HG02885 (cell line): ENCODE measurements at regions not wholly inside any gene's neighbourhood (a gene's known extent, or its start where the extent isn't known, plus 50 kb on each side); places are given as distances from the start of the nearest gene placed in this dataset.

Experiments used
- ATAC-seq: cut with Tn5 transposase; IDR thresholded peaks from one replicate; pipeline ENCODE4 v1.9.1; 2021; ENCODE audit warnings: mild to moderate bottlenecking; ENCODE audit not compliant: unreplicated experiment, poor library complexity

- no peak for ATAC-seq
Observed at GRCh38 chr12:82174936-82175335, 183.3 kb downstream of the CCDC59 start.

- no peak for ATAC-seq
Observed at GRCh38 chr12:82174383-82174782, 183.8 kb downstream of the CCDC59 start.

GRCh38 chr12:82149045-82149444, 209.1 kb downstream of the CCDC59 start:
- ATAC-seq = no peak

GRCh38 chr12:82146740-82147139, 211.4 kb downstream of the CCDC59 start:
- no peak for ATAC-seq

DNA sequence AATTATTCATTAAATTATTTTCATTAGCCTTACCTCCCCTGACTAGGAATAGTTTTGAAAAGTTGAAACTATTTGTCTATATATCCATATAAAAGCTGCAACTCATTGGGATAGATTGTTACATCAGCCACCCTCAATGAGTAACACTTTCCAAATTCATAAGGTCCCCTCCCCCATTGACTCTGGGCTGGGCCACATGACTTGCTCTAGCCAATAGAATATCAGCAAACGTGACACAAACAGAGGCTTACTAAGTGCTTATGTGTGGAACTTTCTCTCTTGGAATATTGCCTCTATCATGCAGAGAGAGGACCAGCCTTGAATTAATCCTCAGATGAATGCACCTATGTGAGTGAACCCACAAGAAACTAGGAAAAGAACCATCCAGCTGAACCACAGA, 213.7 kb downstream of the CCDC59 start:
- no peak for ATAC-seq

DNA sequence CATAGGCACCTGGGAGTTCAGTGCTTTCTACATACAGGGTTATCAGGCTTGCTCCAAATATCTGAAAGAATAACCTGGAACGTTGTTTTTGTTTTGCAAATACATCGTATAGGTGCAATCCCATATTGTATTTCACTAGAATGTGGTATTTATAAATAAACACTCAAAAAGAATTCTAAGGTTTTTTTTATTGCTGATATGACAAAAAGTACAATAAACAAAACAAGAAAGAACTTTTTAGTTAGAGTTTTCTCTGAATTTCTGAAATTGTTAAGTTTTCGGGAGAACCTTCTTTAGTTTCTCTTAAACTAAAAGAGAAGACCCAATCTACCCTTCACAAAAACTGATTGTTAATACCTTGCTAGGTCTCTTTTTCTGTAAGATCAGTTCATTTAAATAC, 225.8 kb downstream of the CCDC59 start:
- no peak for ATAC-seq

DNA sequence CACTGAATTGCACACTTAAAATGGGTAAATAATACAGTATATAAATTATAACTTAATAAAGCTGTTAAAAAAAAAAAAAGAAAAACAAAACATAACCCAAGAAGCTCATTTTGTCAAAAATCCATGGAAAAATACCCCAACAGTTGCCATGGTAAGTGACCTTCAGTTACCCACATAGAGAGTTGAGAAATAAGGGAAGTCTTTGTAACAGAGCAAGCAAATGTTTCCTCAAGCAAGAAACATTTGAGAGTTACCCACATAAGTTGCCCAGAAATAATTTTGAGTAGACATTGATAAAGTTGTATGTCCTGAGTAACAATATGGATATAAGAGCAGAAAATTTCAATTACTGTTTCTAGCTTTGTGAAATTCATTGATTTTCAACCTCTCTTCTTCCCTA, 227.4 kb downstream of the CCDC59 start:
- no peak for ATAC-seq

- no peak for ATAC-seq
Observed at GRCh38 chr12:82124711-82125380, 233.3 kb downstream of the CCDC59 start.

- ATAC-seq = no peak
Observed at GRCh38 chr12:82121545-82121944, 236.6 kb downstream of the CCDC59 start.

DNA sequence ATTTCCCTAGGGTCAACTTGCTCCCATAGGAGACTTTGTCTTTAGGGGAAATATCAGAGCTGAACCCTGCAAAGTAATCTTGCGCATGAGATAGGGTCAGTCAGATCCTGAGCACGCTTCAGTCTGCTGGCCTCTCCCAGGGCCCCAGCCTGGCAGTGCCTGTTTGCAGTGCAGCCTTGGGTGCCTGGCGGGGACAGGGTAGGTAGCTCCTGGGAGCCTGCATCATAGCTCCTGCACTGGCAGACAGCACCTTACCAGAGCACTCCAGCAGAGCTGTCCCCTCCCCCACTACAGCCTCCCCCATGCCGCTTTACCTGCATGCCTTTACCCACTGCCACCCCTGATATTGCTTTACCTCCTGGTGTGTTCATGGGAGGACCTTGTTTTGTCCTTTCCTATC, 237.3 kb downstream of the CCDC59 start:
- no peak for ATAC-seq

DNA sequence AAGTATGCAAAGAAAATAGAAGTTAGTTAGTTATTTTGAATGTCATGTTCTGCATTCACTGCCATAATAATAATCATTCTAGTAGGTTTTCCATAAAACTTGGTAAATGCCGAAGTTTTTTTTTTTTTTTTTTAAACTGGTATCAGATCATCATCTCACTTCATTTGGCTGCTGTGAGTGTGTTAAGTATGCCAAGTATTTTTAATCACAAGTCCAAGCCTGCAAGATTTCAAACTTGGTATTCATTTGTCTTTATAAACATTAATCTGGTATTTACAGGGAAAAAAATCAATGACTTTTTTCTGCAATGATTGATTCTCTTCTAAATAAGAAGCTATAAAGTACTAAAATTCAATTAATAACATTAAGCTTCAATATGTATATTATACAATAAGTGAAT, 248.9 kb downstream of the CCDC59 start:
- no peak for ATAC-seq

- no peak for ATAC-seq
Observed at GRCh38 chr12:82108615-82109014, 249.6 kb downstream of the CCDC59 start.

GRCh38 chr12:82099216-82099615, 259.0 kb downstream of the CCDC59 start:
- no peak for ATAC-seq

GRCh38 chr12:82097877-82098276, 260.3 kb downstream of the CCDC59 start:
- ATAC-seq = no peak

GRCh38 chr12:82097438-82097837, 260.7 kb downstream of the CCDC59 start:
- ATAC-seq = no peak

DNA sequence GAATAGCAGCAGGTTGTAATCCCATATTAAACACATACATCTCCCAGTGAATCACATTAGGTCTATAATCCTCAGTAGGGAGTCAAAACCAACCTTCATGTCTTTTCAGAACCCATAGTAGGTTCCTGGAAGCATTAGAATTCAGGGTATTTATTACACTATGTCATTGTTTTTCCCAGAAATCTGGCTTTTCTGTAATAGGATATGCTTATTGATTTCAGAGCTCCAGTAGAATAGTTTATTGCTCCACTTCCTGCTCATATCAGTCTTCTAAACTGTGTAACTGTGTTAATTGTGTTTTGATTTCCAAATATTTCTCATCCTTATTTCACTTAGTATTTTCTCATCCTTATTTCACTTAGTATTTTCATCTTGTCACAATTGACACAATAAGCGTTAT, 268.0 kb downstream of the CCDC59 start:
- no peak for ATAC-seq

GRCh38 chr12:82089369-82090121, 268.6 kb downstream of the CCDC59 start:
- no peak for ATAC-seq

DNA sequence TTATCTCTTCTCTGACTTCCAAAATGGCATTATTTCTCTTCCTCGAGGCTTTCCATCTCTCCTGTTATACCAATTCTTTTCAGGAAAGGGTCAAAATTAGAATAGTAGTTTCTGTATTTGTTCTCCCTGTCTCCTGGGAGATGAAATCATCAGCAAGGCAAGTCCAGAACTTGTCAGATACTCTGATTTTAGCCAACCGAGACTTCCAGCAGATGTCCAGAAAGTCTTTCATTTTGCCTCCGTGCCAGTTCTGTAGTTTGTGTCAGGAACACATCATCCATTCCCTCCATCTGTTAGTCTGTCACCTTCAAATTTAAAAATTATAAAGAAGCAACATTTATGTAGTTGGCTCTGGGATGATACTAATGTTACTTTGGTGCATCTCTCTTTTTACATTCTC, 275.7 kb downstream of the CCDC59 start:
- ATAC-seq = no peak

DNA sequence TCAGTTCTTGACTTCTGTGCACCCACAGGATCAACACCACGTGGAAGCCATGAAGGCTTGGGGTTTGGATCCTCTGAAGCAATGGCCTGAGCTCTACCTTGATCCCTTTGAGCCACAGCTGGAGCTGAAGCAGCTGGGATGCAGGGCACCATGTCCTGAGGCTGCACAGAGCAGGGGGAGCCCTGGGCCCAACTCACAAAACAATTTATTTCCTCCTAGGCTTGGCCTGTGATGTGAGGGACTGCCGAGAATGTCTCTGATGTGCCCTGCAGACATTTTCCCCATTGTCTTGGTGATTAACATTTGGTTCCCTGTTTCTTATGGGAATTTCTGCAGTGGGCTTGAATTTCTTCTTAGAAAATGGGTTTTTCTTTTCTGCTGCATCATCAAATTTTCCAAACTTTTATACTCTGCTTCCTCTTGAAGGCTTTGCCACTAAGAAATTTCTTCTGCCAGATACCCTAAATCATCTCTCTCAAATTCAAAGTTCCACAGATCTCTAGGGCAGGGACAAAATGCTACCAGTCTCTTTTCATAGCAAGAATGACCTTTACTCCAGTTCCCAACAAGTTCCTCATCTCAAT, 288.2 kb downstream of the CCDC59 start:
- no peak for ATAC-seq

DNA sequence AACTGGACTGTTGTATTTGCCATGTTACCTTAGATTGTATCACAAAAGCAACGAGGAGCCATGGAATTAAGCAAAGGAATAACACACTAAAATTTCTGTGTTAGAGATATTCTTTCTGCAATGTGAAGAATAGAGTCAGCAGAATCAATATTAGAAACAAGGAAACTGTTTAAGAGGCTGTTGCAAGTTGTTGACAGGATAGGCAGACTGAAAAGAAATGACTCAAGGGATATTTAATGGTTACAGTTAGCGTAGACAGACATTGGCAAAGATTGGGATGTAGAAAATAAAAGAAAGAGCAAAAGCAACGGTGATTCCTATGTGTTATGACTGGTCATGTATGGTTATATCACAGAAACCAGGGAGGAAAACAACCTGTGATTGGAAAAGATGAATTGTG, 299.0 kb upstream of the PPFIA2 start:
- ATAC-seq = no peak

GRCh38 chr12:82057770-82058169, 298.6 kb upstream of the PPFIA2 start:
- no peak for ATAC-seq

GRCh38 chr12:82055391-82055790, 296.2 kb upstream of the PPFIA2 start:
- ATAC-seq = no peak
